ENCODE measurements at regions not wholly inside any gene's neighbourhood (a gene's known extent, or its start where the extent isn't known, plus 50 kb on each side); places are given as distances from the start of the nearest gene placed in this dataset.

- TF ChIP-seq CTCF (IDR thresholded peaks at IDR 0.05; ENCODE audit: unreplicated experiment): no peak
- Mint-ChIP-seq H3K4me3 (ENCODE audit: low read depth) (no peak overlapping the region), H3K4me1 (ENCODE audit: low read depth) (peaks cover 1% of the 10 kb centered on the region), H3K9me3 (ENCODE audit: low read depth) (no peaks in the 10 kb centered on the region), H3K27me3 (peaks cover 10% of the 10 kb centered on the region), H3K36me3 (ENCODE audit: insufficient read depth) (no peaks in the 10 kb centered on the region), H3K27ac (no peak overlapping the region)
- no peak for DNase-seq (ENCODE audit: low spot score, unreplicated experiment)
These were observed 58.3 kb downstream of the CXCL12 start for GRCh38 chr10:44326474-44327030.

GRCh38 chr10:44325596-44326307, 59.1 kb downstream of the CXCL12 start:
- H3K4me3 Mint-ChIP-seq (ENCODE audit: low read depth): no peak overlapping the region
- H3K9me3 Mint-ChIP-seq (ENCODE audit: low read depth): no peaks in the 10 kb centered on the region
- DNase-seq (ENCODE audit: low spot score, unreplicated experiment): no peak
- H3K27ac Mint-ChIP-seq: no peak overlapping the region
- H3K36me3 Mint-ChIP-seq (ENCODE audit: insufficient read depth): no peaks in the 10 kb centered on the region
- peaks cover 10% of the 10 kb centered on the region for H3K27me3 Mint-ChIP-seq
- no peak for TF ChIP-seq CTCF (IDR thresholded peaks at IDR 0.05; ENCODE audit: unreplicated experiment)
- peaks cover 1% of the 10 kb centered on the region for H3K4me1 Mint-ChIP-seq (ENCODE audit: low read depth)

GRCh38 chr10:44325157-44325556, 59.7 kb downstream of the CXCL12 start:
- Mint-ChIP-seq H3K27ac (no peak overlapping the region), H3K36me3 (ENCODE audit: insufficient read depth) (no peaks in the 10 kb centered on the region), H3K4me1 (ENCODE audit: low read depth) (peaks cover 1% of the 10 kb centered on the region), H3K4me3 (ENCODE audit: low read depth) (no peak overlapping the region), H3K27me3 (peaks cover 13% of the 10 kb centered on the region), H3K9me3 (ENCODE audit: low read depth) (no peaks in the 10 kb centered on the region)
- no peak for TF ChIP-seq CTCF (IDR thresholded peaks at IDR 0.05; ENCODE audit: unreplicated experiment)
- DNase-seq (ENCODE audit: low spot score, unreplicated experiment): no peak

- Mint-ChIP-seq H3K4me1 (ENCODE audit: low read depth) (peaks cover 1% of the 10 kb centered on the region), H3K4me3 (ENCODE audit: low read depth) (no peak overlapping the region), H3K36me3 (ENCODE audit: insufficient read depth) (no peaks in the 10 kb centered on the region), H3K27me3 (peaks cover 16% of the 10 kb centered on the region), H3K9me3 (ENCODE audit: low read depth) (no peaks in the 10 kb centered on the region), H3K27ac (no peak overlapping the region)
- DNase-seq (ENCODE audit: low spot score, unreplicated experiment): no peak
- TF ChIP-seq CTCF (IDR thresholded peaks at IDR 0.05; ENCODE audit: unreplicated experiment): no peak
These were observed 61.1 kb downstream of the CXCL12 start for GRCh38 chr10:44323838-44324237.

- H3K27ac Mint-ChIP-seq: no peak overlapping the region
- no peaks in the 10 kb centered on the region for H3K36me3 Mint-ChIP-seq (ENCODE audit: insufficient read depth)
- DNase-seq (ENCODE audit: low spot score, unreplicated experiment): no peak
- H3K4me1 Mint-ChIP-seq (ENCODE audit: low read depth): peaks cover 1% of the 10 kb centered on the region
- TF ChIP-seq CTCF (IDR thresholded peaks at IDR 0.05; ENCODE audit: unreplicated experiment): no peak
- H3K4me3 Mint-ChIP-seq (ENCODE audit: low read depth): no peak overlapping the region
- H3K9me3 Mint-ChIP-seq (ENCODE audit: low read depth): peaks cover under 1% of the 10 kb centered on the region
- H3K27me3 Mint-ChIP-seq: peaks cover 23% of the 10 kb centered on the region
These were observed 62.8 kb downstream of the CXCL12 start for GRCh38 chr10:44322137-44322536.
